ENCODE measurements at regions not wholly inside any gene's neighbourhood (a gene's known extent, or its start where the extent isn't known, plus 50 kb on each side); places are given as distances from the start of the nearest gene placed in this dataset.

DNA sequence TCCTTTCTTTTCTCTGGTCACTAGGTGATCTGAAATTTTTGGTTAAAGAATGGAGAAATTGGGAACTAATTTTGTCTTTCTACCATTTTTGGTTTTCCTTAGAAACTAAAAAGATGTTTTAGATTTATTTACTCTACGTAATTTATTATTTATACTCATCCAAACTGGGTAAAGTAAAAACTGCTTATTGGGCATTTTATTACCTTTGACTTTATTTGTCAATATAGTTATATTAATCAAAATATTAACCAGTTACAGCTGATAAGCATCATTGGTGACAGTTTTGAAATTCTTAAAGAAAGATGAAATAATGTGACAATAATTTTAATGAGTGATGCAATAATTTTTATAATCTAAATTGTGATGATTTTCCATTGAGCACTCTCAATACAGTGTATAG is 502.0 kb upstream of the RAG2 start:
- Histone ChIP-seq H3K79me2 (ENCODE audit: insufficient read depth, low read length) (no peaks in the 10 kb centered on the region), H2BK120ac (ENCODE audit: low read depth, low read length, poor library complexity, severe bottlenecking) (no peak overlapping the region), H2AFZ (ENCODE audit: low read length) (no peak overlapping the region), H2BK20ac (ENCODE audit: low read depth, low read length, poor library complexity, severe bottlenecking) (no peak overlapping the region), H3K9ac (ENCODE audit: extremely low read depth, insufficient read length, low read length) (no peak overlapping the region), H3K4me2 (ENCODE audit: insufficient read depth, insufficient read length, low read length) (no peak overlapping the region), H4K5ac (ENCODE audit: insufficient read length, low read depth, low read length) (no peak overlapping the region), H3K18ac (ENCODE audit: insufficient read length, low read depth, low read length) (no peak overlapping the region), H3T11ph (ENCODE audit: low read length) (no peak overlapping the region), H3K9me3 (ENCODE audit: control insufficient read depth, low read depth, low read length) (no peaks in the 10 kb centered on the region), H4K8ac (replicated peaks; ENCODE audit: insufficient read length, low read depth, low read length) (no peak overlapping the region), H3K27me3 (ENCODE audit: insufficient read depth, low read length) (no peaks in the 10 kb centered on the region), H3K4me1 (ENCODE audit: insufficient read depth, low read length) (no peaks in the 10 kb centered on the region), H3K23me2 (ENCODE audit: insufficient read length, low read depth, low read length, poor library complexity, severe bottlenecking) (no peaks in the 10 kb centered on the region), H3K14ac (ENCODE audit: insufficient read depth, low read length) (no peak overlapping the region), H2BK12ac (ENCODE audit: insufficient read length, low read depth, low read length) (no peak overlapping the region), H3K27ac (ENCODE audit: insufficient read length, low read depth, low read length) (no peak overlapping the region), H3K23ac (ENCODE audit: insufficient read length, low read depth, low read length) (no peak overlapping the region), H2BK15ac (ENCODE audit: low read depth, low read length) (no peak overlapping the region), H3K79me1 (ENCODE audit: insufficient read depth, low read depth, low read length, poor library complexity, severe bottlenecking) (no peaks in the 10 kb centered on the region), H4K20me1 (ENCODE audit: control insufficient read depth, insufficient read depth, insufficient read length) (no peaks in the 10 kb centered on the region), H2BK5ac (ENCODE audit: insufficient read length, low read length) (no peak overlapping the region), H2AK5ac (ENCODE audit: insufficient read length, low read length) (no peak overlapping the region), H3K4ac (ENCODE audit: low read depth, low read length) (no peak overlapping the region), H3K56ac (ENCODE audit: insufficient read length, low read depth, low read length) (no peak overlapping the region), H4K91ac (ENCODE audit: insufficient read length, low read depth, low read length) (no peak overlapping the region)
- no peak for TF ChIP-seq CTCF (conservative IDR thresholded peaks at IDR 0.05)
- H3K27me3 Mint-ChIP-seq (ENCODE audit: low read depth): no peaks in the 10 kb centered on the region
- no peak overlapping the region for H3K4me3 Mint-ChIP-seq
- H3K27ac Mint-ChIP-seq: no peak overlapping the region
- peaks cover 0 to 10% (median 2%) of the 10 kb centered on the region in 3 experiments; a peak in 1 of 7 replicates for H3K36me3 Mint-ChIP-seq (ENCODE audit: insufficient read depth in 1 of 3, low read depth in 3 of 3)
- DNase-seq: no peak
- H3K9me3 Mint-ChIP-seq: peaks cover 3% of the 10 kb centered on the region in 2 experiments; a peak in 2 of 5 replicates
- no CpG with 5 or more reads among the region's 1 CpG for WGBS (ENCODE audit: extremely low coverage, insufficient read length, low lambda C conversion rate)
- no peaks in the 10 kb centered on the region for H3K4me1 Mint-ChIP-seq
